Tibial nerve (tissue), 4 donors: ENCODE measurements at regions not wholly inside any gene's neighbourhood (a gene's known extent, or its start where the extent isn't known, plus 50 kb on each side); places are given as distances from the start of the nearest gene placed in this dataset.

Experiments
- DNase-seq, 2 donors: peaks; one replicate each; pipeline ENCODE4 v3.0.0-alpha.2; 2019; ENCODE audit warnings: low spot score in 2 of 2
- H3K27ac ChIP-seq, 4 donors: fragments of 200-600 bp; sonication (generic) in 3 of 4; one replicate each; pipeline ENCODE4 v1.5.1; 2017 to 2019; ENCODE audit warnings: mild to moderate bottlenecking in 1 of 4
- H3K27me3 ChIP-seq, 2 donors: fragments of 200-600 bp; sonication (generic) in 1 of 2; one replicate each; pipeline versions ENCODE4 v1.5.1 to v1.6.0; 2017 to 2019
- H3K36me3 ChIP-seq, 3 donors: fragments of 200-600 bp; sonication (generic); one replicate each; pipeline ENCODE4 v1.5.1; 2018 to 2019
- H3K4me1 ChIP-seq, 4 donors: fragments of 200-600 bp; sonication (generic) in 3 of 4; one replicate each; pipeline ENCODE4 v1.5.1; 2017 to 2019
- H3K4me3 ChIP-seq, 4 donors: fragments of 200-600 bp; sonication (generic) in 3 of 4; one replicate each; pipeline ENCODE4 v1.5.1; 2017 to 2019; ENCODE audit warnings: mild to moderate bottlenecking in 1 of 4, moderate library complexity in 1 of 4
- H3K9me3 ChIP-seq, 4 donors: fragments of 200-600 bp; sonication (generic) in 3 of 4; one replicate each; pipeline ENCODE4 v1.5.1; 2017 to 2019
- EP300 ChIP-seq, 2 donors: sonication (generic); formaldehyde crosslinking; IDR thresholded peaks; one replicate each; pipeline ENCODE4 v1.6.1; 2017; ENCODE audit warnings: antibody characterized with exemption in 2 of 2, mild to moderate bottlenecking in 1 of 2
- POLR2A ChIP-seq, 2 donors: fragments of 450-650 bp; IDR thresholded peaks; one replicate each; pipeline ENCODE4 v1.6.1; 2017; ENCODE audit warnings: antibody characterized with exemption in 2 of 2, mild to moderate bottlenecking in 2 of 2, moderate library complexity in 2 of 2
- WGBS, 2 donors: methylation state at CpG; one replicate each; pipeline ENCODE4 v1.1.5; 2018; 5-methylcytosine and 5-hydroxymethylcytosine counted together
- TF ChIP-seq, protein P1 (sequence below), 5 experiments: fragments of 200-600 bp in 3 of 5; fragments of 450-650 bp in 2 of 5; sonication (generic) in 3 of 5; IDR thresholded peaks; one replicate each; pipeline ENCODE4 v1.5.1; 2016 to 2019; ENCODE audit warnings: antibody characterized with exemption in 5 of 5, mild to moderate bottlenecking in 3 of 5, moderate library complexity in 2 of 5

DNA sequence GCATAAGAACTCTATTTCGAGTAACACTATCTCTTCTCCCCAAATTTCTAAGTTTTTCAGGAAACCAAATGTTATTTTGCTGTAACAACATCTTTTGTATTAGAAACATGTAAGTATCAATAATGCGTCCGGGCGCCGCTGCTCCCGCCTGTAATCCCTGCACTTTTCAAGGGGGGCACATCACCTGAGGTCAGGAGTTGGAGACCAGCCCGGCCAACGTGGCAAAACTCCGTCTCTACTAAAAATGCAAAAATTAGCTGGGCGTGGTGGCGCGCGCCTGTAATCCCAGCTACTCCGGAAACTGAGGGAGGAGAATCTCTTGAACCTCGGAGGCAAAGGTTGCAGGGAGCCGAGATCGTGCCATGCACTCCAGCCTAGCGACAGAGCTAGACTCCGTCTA is 881.1 kb upstream of the NUDT12 start:
- WGBS, 2 donors, result 94 to 95% methylated on average over 19 of the region's 19 CpGs
- TF ChIP-seq, protein P1, sequence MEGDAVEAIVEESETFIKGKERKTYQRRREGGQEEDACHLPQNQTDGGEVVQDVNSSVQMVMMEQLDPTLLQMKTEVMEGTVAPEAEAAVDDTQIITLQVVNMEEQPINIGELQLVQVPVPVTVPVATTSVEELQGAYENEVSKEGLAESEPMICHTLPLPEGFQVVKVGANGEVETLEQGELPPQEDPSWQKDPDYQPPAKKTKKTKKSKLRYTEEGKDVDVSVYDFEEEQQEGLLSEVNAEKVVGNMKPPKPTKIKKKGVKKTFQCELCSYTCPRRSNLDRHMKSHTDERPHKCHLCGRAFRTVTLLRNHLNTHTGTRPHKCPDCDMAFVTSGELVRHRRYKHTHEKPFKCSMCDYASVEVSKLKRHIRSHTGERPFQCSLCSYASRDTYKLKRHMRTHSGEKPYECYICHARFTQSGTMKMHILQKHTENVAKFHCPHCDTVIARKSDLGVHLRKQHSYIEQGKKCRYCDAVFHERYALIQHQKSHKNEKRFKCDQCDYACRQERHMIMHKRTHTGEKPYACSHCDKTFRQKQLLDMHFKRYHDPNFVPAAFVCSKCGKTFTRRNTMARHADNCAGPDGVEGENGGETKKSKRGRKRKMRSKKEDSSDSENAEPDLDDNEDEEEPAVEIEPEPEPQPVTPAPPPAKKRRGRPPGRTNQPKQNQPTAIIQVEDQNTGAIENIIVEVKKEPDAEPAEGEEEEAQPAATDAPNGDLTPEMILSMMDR (IDR thresholded peaks at IDR 0.05), result no peak
- TF ChIP-seq POLR2A (IDR thresholded peaks at IDR 0.05), result no peak
- TF ChIP-seq EP300 (IDR thresholded peaks at IDR 0.05), result no peak
- no peaks in the 10 kb centered on the region for H3K9me3 ChIP-seq
- no peak overlapping the region for H3K4me3 ChIP-seq
- no peak overlapping the region for H3K27ac ChIP-seq
- no peak for DNase-seq
- no peaks in the 10 kb centered on the region for H3K36me3 ChIP-seq
- no peaks in the 10 kb centered on the region for H3K4me1 ChIP-seq
- H3K27me3 ChIP-seq, result no peaks in the 10 kb centered on the region

DNA sequence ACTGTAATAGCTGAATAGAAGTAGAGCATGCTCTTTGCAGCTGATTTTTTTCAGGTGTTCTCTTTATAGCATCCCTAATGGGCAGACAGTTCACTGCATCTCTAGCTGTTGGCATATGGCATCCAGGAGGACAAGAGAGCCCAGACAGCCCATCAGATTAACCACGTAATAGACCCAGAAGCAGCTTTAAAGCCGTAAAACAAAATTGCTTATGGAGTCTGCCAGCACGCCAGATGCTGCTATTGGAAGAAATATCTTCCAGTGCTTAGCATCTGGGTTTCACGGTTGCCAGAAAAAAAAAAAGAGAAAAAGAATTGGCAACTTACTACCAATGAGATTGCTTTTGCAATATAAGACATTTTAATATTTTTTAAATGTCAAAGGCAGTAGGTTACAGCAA is 869.4 kb upstream of the NUDT12 start:
- no peak overlapping the region for H3K27ac ChIP-seq
- 66 to 69% methylated on average over 4 of the region's 4 CpGs for WGBS, 2 donors
- H3K9me3 ChIP-seq, result no peaks in the 10 kb centered on the region
- H3K27me3 ChIP-seq, result no peaks in the 10 kb centered on the region
- no peaks in the 10 kb centered on the region for H3K36me3 ChIP-seq
- no peak for DNase-seq
- no peak overlapping the region for H3K4me3 ChIP-seq
- no peaks in the 10 kb centered on the region for H3K4me1 ChIP-seq
- no peak for TF ChIP-seq POLR2A (IDR thresholded peaks at IDR 0.05)

DNA sequence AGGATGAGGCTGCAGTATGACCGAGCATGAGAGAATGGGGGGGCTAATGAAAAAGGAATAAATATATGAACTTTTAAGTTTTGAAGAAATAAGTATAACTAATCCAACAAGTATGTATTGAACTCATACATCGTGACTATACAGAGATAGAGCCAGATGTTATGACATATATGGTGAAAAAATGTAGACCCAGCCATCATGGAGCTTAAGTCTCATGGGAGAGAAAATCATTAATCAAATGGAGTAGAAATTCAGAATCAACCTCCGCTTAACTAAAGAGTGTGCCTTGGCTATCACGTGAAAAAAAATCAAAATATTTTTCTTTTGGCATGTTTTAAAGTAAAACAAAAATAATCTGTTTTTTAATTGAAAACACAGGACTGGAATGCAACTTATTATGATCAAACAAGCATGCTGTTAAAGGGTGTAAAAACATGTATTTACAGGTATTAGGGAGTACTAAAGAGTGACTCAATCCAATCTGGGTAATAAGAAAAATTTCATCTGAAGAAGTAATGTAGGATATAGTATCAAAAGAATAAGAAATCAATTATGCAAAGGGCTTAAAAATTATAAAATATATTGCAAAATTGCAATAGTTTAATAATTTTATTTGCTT is 868.5 kb upstream of the NUDT12 start:
- H3K27ac ChIP-seq, result no peak overlapping the region
- TF ChIP-seq EP300 (IDR thresholded peaks at IDR 0.05) (no peak), POLR2A (IDR thresholded peaks at IDR 0.05) (no peak)
- TF ChIP-seq, protein P1 (IDR thresholded peaks at IDR 0.05), result no peak
- H3K9me3 ChIP-seq, result no peaks in the 10 kb centered on the region
- no peaks in the 10 kb centered on the region for H3K36me3 ChIP-seq
- 74 to 78% methylated on average over 4 of the region's 4 CpGs for WGBS, 2 donors
- H3K4me3 ChIP-seq, result no peak overlapping the region
- DNase-seq, result no peak
- H3K4me1 ChIP-seq, result no peaks in the 10 kb centered on the region
- H3K27me3 ChIP-seq, result no peaks in the 10 kb centered on the region

DNA sequence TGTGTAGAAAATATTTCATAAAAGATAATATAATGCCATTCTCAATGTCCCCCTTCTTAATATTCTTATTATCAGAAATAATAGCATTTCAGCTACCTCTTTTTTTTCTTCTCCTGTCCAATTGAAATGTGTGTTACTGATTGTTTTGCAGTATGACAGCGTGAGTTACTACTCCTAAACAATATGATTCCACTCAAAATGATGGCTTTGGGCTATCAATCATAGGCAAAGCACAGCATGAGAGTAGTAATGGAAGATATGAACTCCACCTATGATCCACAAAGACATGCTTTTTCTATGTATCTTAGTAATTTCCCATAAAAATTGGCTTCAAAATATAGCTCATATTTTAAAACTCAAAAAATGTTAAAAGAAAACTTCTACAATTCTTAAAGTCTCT is 867.3 kb upstream of the NUDT12 start:
- no peaks in the 10 kb centered on the region for H3K4me1 ChIP-seq
- no peak overlapping the region for H3K4me3 ChIP-seq
- no peaks in the 10 kb centered on the region for H3K27me3 ChIP-seq
- 92 to 95% methylated on average over 1 of the region's 1 CpG for WGBS, 2 donors
- H3K27ac ChIP-seq, result no peak overlapping the region
- TF ChIP-seq, protein P1 (IDR thresholded peaks at IDR 0.05), result no peak
- TF ChIP-seq POLR2A (IDR thresholded peaks at IDR 0.05), result no peak
- no peak for TF ChIP-seq EP300 (IDR thresholded peaks at IDR 0.05)
- no peak for DNase-seq
- no peaks in the 10 kb centered on the region for H3K9me3 ChIP-seq
- H3K36me3 ChIP-seq, result no peaks in the 10 kb centered on the region

DNA sequence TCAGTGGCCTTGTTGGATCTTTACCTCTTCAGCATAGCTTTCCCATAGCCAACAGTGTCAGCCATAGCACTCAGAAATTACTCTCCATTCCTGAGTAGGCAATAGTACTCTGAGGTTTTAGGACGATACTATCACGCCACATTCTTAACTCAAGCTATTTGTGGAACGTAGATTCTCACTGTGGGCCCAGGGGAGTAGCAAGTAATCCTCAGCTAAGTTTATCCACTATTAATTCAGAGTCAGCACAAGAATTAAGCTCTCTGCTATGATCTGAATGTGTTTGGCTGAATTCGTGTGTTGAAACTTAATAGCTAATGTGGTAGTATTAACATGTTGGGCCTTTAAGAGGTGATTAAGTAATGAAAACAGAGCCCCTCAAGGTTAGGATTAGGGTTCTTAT is 858.8 kb upstream of the NUDT12 start:
- Histone ChIP-seq H3K36me3 (no peaks in the 10 kb centered on the region), H3K27me3 (no peaks in the 10 kb centered on the region), H3K4me3 (no peak overlapping the region), H3K4me1 (no peaks in the 10 kb centered on the region), H3K27ac (no peak overlapping the region), H3K9me3 (no peaks in the 10 kb centered on the region)
- no peak for DNase-seq
- TF ChIP-seq, protein P1 (IDR thresholded peaks at IDR 0.05), result no peak
- TF ChIP-seq EP300 (IDR thresholded peaks at IDR 0.05), result no peak
- TF ChIP-seq POLR2A (IDR thresholded peaks at IDR 0.05), result no peak
- WGBS, 2 donors, result 57 to 80% methylated on average over 4 of the region's 4 CpGs

DNA sequence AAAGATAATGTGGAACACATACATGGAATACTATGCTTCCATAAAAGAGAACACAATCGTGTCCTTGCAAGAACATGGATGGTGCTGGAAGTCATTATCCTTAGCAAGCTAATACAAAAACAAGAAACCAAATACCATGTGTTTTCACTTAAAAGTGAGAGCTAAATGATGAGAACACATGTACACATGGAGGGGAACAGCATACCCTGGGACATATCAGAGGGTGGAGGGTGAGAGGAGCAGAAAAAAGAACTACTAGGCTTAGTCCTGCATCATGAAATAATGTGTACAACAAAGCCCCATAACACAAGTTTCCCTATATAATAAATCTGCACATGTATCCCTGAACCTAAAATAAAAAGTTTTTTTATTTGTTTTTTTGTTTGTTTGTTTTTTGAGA is 855.5 kb upstream of the NUDT12 start:
- Histone ChIP-seq H3K4me3 (no peak overlapping the region), H3K36me3 (no peaks in the 10 kb centered on the region), H3K27ac (no peak overlapping the region), H3K27me3 (no peaks in the 10 kb centered on the region), H3K4me1 (no peaks in the 10 kb centered on the region), H3K9me3 (no peaks in the 10 kb centered on the region)
- no peak for TF ChIP-seq EP300 (IDR thresholded peaks at IDR 0.05)
- TF ChIP-seq, protein P1 (IDR thresholded peaks at IDR 0.05), result no peak
- TF ChIP-seq POLR2A (IDR thresholded peaks at IDR 0.05), result no peak
- WGBS, 2 donors, result 63 to 70% methylated on average over 1 of the region's 1 CpG
- no peak for DNase-seq
